ENCODE measurements at regions not wholly inside any gene's neighbourhood (a gene's known extent, or its start where the extent isn't known, plus 50 kb on each side); places are given as distances from the start of the nearest gene placed in this dataset.

DNA sequence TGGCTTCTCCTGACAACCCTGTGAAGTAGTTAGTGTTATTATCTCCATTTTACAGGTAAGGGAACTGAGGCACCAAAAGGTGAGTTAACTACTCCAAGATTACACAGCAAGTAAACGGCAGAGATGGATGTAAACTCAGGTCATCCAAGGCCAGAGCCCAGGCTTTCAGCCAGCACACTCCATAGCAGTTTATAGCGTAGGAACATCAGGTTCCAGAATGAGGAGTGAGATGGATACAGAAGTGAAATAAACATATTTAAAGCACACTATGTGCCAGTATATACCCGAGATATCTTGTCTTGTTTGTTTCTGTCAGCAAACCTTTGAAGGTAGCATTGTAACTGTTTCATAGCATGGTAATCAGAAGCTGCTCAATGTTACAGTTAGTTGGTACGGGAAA is 279.0 kb downstream of the OXSM start:
- no peaks in the 10 kb centered on the region for H3K9me3 ChIP-seq (ENCODE audit: control insufficient read depth, low read length)
- H3K4me3 ChIP-seq (ENCODE audit: low read length): no peak overlapping the region
- no peaks in the 10 kb centered on the region for H3K4me1 ChIP-seq (ENCODE audit: control insufficient read depth, insufficient read depth, low read length)
- no peak for DNase-seq (ENCODE audit: low read depth)
- no peaks in the 10 kb centered on the region for H3K36me3 ChIP-seq (ENCODE audit: control insufficient read depth, insufficient read depth, low read length, severe bottlenecking)
- no peaks in the 10 kb centered on the region for H3K27me3 ChIP-seq (replicated peaks; ENCODE audit: control insufficient read depth, insufficient read depth, low read length)
- no peak overlapping the region for H3K9ac ChIP-seq (ENCODE audit: low read length)

DNA sequence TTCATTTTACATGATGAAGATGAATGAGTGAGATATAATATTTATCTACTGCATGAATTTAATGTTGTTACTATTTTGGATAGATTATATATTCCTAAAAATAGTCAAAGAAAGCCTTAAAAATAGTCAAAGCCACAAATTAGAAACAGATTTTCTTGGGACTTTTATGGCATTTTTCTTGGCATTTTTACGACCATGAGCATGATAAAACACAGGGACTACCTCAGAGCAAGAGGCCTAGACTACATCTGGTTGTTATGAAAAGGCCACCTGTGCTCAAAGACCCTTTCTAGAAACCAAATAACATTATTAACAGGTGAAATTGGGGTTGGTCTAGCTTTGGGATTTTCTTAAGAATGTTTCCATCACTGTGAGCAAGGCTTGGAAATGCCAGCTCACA is 281.0 kb downstream of the OXSM start:
- no peak for DNase-seq (ENCODE audit: low read depth)
- Histone ChIP-seq H3K4me3 (ENCODE audit: low read length) (no peak overlapping the region), H3K27me3 (replicated peaks; ENCODE audit: control insufficient read depth, insufficient read depth, low read length) (no peaks in the 10 kb centered on the region), H3K9ac (ENCODE audit: low read length) (no peak overlapping the region), H3K4me1 (ENCODE audit: control insufficient read depth, insufficient read depth, low read length) (no peaks in the 10 kb centered on the region), H3K9me3 (ENCODE audit: control insufficient read depth, low read length) (no peaks in the 10 kb centered on the region), H3K36me3 (ENCODE audit: control insufficient read depth, insufficient read depth, low read length, severe bottlenecking) (no peaks in the 10 kb centered on the region)

DNA sequence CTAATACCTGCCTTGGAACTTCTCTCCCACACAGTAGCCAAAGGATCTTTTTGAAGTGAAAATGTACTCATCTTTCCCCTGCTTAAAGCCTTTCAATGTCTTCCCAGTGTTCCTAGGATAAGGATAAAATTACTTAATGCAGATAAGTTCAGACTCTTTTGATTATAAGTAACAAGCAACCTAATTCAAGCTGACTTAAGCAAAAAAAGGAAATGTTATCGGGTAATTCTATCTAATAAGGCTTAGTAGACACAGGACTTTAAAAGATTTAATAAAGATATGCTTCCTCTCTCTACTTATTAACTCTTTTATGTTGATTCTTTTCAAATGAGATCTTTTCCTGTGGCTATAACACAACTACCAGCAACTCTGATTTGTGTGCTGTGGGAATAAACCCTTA is 284.2 kb downstream of the OXSM start:
- no peak for DNase-seq (ENCODE audit: low read depth)
- Histone ChIP-seq H3K27me3 (replicated peaks; ENCODE audit: control insufficient read depth, insufficient read depth, low read length) (no peaks in the 10 kb centered on the region), H3K36me3 (ENCODE audit: control insufficient read depth, insufficient read depth, low read length, severe bottlenecking) (no peaks in the 10 kb centered on the region), H3K4me3 (ENCODE audit: low read length) (no peak overlapping the region), H3K9ac (ENCODE audit: low read length) (no peak overlapping the region), H3K4me1 (ENCODE audit: control insufficient read depth, insufficient read depth, low read length) (no peaks in the 10 kb centered on the region), H3K9me3 (ENCODE audit: control insufficient read depth, low read length) (no peaks in the 10 kb centered on the region)

DNA sequence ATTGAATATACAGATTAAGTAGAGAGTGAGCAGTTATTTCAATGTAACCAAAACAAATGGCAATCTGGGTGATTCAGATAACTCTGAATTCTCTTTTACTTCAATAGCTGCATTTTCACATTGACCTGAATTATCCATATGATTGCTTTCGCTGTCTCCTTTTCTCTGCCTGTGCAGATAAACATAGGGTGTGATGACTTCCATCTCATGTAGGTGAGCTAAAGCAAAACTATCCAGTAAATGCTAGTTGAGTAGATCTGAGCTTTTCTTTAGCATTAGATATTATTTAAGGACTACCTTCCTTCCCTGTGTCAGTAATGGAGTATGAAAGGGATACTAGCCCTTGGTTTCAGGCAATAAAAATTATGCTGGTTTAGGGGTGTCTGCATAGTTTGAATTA is 288.6 kb downstream of the OXSM start:
- Histone ChIP-seq H3K36me3 (ENCODE audit: control insufficient read depth, insufficient read depth, low read length, severe bottlenecking) (no peaks in the 10 kb centered on the region), H3K4me1 (ENCODE audit: control insufficient read depth, insufficient read depth, low read length) (no peaks in the 10 kb centered on the region), H3K4me3 (ENCODE audit: low read length) (no peak overlapping the region), H3K9ac (ENCODE audit: low read length) (no peak overlapping the region), H3K9me3 (ENCODE audit: control insufficient read depth, low read length) (no peaks in the 10 kb centered on the region), H3K27me3 (replicated peaks; ENCODE audit: control insufficient read depth, insufficient read depth, low read length) (no peaks in the 10 kb centered on the region)
- no peak for DNase-seq (ENCODE audit: low read depth)

GRCh38 chr3:26081166-26081565 is 291.3 kb downstream of the OXSM start:
- no peaks in the 10 kb centered on the region for H3K4me1 ChIP-seq (ENCODE audit: control insufficient read depth, insufficient read depth, low read length)
- no peak overlapping the region for H3K4me3 ChIP-seq (ENCODE audit: low read length)
- H3K9me3 ChIP-seq (ENCODE audit: control insufficient read depth, low read length): no peaks in the 10 kb centered on the region
- no peaks in the 10 kb centered on the region for H3K27me3 ChIP-seq (replicated peaks; ENCODE audit: control insufficient read depth, insufficient read depth, low read length)
- no peak for DNase-seq (ENCODE audit: low read depth)
- no peaks in the 10 kb centered on the region for H3K36me3 ChIP-seq (ENCODE audit: control insufficient read depth, insufficient read depth, low read length, severe bottlenecking)
- H3K9ac ChIP-seq (ENCODE audit: low read length): no peak overlapping the region

DNA sequence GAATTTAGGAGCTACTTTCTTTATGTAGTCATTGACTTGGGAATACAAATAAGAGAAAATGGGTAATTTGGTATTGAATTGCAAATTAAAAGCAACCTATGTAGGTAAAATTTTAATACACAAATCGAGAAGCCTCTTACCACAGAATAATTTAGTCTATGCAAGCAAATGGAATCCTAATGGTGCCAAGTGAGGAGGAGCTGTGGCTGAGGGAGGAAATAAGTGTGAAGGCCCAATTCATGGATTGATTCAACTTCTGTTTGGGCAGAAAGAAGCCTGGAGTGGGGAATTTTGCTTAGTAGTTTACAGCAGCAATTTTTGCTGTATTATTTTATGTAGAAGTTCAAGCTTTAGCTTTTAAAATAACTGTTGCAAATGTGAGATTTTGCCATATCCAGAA is 291.9 kb downstream of the OXSM start:
- Histone ChIP-seq H3K4me3 (ENCODE audit: low read length) (no peak overlapping the region), H3K4me1 (ENCODE audit: control insufficient read depth, insufficient read depth, low read length) (no peaks in the 10 kb centered on the region), H3K27me3 (replicated peaks; ENCODE audit: control insufficient read depth, insufficient read depth, low read length) (no peaks in the 10 kb centered on the region), H3K9me3 (ENCODE audit: control insufficient read depth, low read length) (no peaks in the 10 kb centered on the region), H3K9ac (ENCODE audit: low read length) (no peak overlapping the region), H3K36me3 (ENCODE audit: control insufficient read depth, insufficient read depth, low read length, severe bottlenecking) (no peaks in the 10 kb centered on the region)
- DNase-seq (ENCODE audit: low read depth): no peak

DNA sequence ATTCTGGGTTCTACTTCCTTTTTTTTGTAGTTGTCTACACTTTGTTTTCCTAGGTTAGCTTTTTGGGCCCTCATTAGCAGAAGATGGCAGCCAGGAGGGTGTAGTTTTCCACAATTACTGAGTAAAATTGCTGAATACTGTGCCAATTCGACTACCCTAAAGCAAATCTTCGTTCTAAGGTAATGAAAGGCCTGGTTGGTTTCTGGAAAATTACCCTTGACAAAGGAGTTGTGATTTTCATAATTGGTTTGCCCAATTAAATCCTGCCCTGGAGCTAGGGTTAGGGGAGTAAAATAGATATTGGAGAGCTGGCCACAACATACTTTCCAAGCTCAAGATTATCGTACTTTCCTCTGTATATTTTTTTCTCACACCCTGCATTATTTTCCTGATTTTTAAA is 293.0 kb downstream of the OXSM start:
- Histone ChIP-seq H3K9ac (ENCODE audit: low read length) (no peak overlapping the region), H3K9me3 (ENCODE audit: control insufficient read depth, low read length) (peaks cover 6% of the 10 kb centered on the region), H3K27me3 (replicated peaks; ENCODE audit: control insufficient read depth, insufficient read depth, low read length) (no peaks in the 10 kb centered on the region), H3K36me3 (ENCODE audit: control insufficient read depth, insufficient read depth, low read length, severe bottlenecking) (no peaks in the 10 kb centered on the region), H3K4me1 (ENCODE audit: control insufficient read depth, insufficient read depth, low read length) (no peaks in the 10 kb centered on the region), H3K4me3 (ENCODE audit: low read length) (no peak overlapping the region)
- DNase-seq (ENCODE audit: low read depth): no peak

GRCh38 chr3:26084629-26085028 is 294.7 kb downstream of the OXSM start:
- Histone ChIP-seq H3K9me3 (ENCODE audit: control insufficient read depth, low read length) (peaks cover 12% of the 10 kb centered on the region), H3K27me3 (replicated peaks; ENCODE audit: control insufficient read depth, insufficient read depth, low read length) (no peaks in the 10 kb centered on the region), H3K4me3 (ENCODE audit: low read length) (no peak overlapping the region), H3K9ac (ENCODE audit: low read length) (no peak overlapping the region), H3K36me3 (ENCODE audit: control insufficient read depth, insufficient read depth, low read length, severe bottlenecking) (no peaks in the 10 kb centered on the region), H3K4me1 (ENCODE audit: control insufficient read depth, insufficient read depth, low read length) (no peaks in the 10 kb centered on the region)
- no peak for DNase-seq (ENCODE audit: low read depth)

DNA sequence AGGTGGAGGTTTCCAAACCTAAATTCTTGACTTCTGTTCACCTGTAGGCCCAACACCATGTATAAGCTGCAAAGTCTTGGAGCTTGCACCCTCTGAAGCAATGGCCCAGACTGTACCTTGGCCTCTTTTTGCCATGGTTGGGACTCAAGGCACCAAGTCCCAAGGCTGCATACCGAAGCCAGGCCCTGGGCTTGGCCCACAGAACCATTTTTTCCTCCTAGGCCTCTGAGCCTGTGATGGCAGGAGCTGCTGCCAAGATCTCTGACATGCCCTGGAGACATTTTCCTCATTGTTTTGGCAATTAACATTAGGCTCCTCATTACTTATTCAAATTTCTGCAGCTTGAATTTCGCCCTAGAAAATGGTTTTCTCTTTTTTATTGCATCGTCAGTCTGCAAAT is 297.9 kb downstream of the OXSM start:
- H3K4me3 ChIP-seq (ENCODE audit: low read length): no peak overlapping the region
- no peak for DNase-seq (ENCODE audit: low read depth)
- H3K9me3 ChIP-seq (ENCODE audit: control insufficient read depth, low read length): peaks cover 16% of the 10 kb centered on the region
- no peaks in the 10 kb centered on the region for H3K27me3 ChIP-seq (replicated peaks; ENCODE audit: control insufficient read depth, insufficient read depth, low read length)
- no peaks in the 10 kb centered on the region for H3K36me3 ChIP-seq (ENCODE audit: control insufficient read depth, insufficient read depth, low read length, severe bottlenecking)
- no peak overlapping the region for H3K9ac ChIP-seq (ENCODE audit: low read length)
- H3K4me1 ChIP-seq (ENCODE audit: control insufficient read depth, insufficient read depth, low read length): no peaks in the 10 kb centered on the region

DNA sequence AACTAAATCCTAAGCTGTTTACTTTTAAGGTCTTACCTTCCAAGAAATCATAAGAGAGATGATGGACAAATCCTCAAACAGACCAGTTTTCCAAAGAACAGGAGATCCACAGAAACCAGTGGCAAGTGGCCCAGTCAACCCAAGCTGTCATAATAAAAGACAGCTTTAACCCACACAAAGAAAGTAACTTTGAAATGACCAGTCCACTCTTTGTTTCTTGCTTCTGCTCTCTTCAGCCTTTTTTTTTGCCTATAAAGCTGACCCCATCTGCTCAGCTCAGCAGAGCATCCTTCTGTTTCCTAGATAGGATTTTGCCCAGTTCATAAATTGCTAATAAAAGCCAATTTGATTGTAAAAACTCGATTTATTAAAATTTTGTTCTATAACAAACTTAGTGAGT is 299.4 kb downstream of the OXSM start:
- no peaks in the 10 kb centered on the region for H3K4me1 ChIP-seq (ENCODE audit: control insufficient read depth, insufficient read depth, low read length)
- H3K9me3 ChIP-seq (ENCODE audit: control insufficient read depth, low read length): peaks cover 16% of the 10 kb centered on the region
- no peaks in the 10 kb centered on the region for H3K36me3 ChIP-seq (ENCODE audit: control insufficient read depth, insufficient read depth, low read length, severe bottlenecking)
- H3K27me3 ChIP-seq (replicated peaks; ENCODE audit: control insufficient read depth, insufficient read depth, low read length): no peaks in the 10 kb centered on the region
- DNase-seq (ENCODE audit: low read depth): no peak
- H3K4me3 ChIP-seq (ENCODE audit: low read length): no peak overlapping the region
- no peak overlapping the region for H3K9ac ChIP-seq (ENCODE audit: low read length)

DNA sequence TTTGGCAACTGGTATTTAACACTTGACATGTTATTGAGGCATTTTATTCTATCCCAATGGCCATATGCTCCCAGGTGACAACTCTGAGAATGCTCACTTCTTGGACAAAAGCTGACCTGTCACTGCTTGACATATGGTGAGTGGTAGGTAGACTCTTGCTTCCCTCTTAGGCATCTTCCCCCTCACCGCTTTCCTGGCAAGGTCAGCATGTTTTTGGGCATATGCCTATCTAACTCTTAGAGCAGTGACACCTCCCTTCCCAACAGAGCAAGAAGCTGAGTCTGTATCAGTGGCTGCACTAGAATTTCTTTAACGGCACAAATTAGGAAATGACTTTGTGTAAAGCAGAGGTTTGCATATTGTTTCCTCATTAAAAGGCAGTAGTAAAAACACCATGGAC is 300.7 kb downstream of the OXSM start:
- H3K9me3 ChIP-seq (ENCODE audit: control insufficient read depth, low read length): peaks cover 16% of the 10 kb centered on the region
- H3K4me1 ChIP-seq (ENCODE audit: control insufficient read depth, insufficient read depth, low read length): no peaks in the 10 kb centered on the region
- no peaks in the 10 kb centered on the region for H3K36me3 ChIP-seq (ENCODE audit: control insufficient read depth, insufficient read depth, low read length, severe bottlenecking)
- H3K9ac ChIP-seq (ENCODE audit: low read length): no peak overlapping the region
- no peaks in the 10 kb centered on the region for H3K27me3 ChIP-seq (replicated peaks; ENCODE audit: control insufficient read depth, insufficient read depth, low read length)
- H3K4me3 ChIP-seq (ENCODE audit: low read length): no peak overlapping the region
- DNase-seq (ENCODE audit: low read depth): no peak

GRCh38 chr3:26091096-26091495 is 301.2 kb downstream of the OXSM start:
- H3K36me3 ChIP-seq (ENCODE audit: control insufficient read depth, insufficient read depth, low read length, severe bottlenecking): no peaks in the 10 kb centered on the region
- H3K9ac ChIP-seq (ENCODE audit: low read length): no peak overlapping the region
- H3K4me1 ChIP-seq (ENCODE audit: control insufficient read depth, insufficient read depth, low read length): no peaks in the 10 kb centered on the region
- no peak for DNase-seq (ENCODE audit: low read depth)
- H3K27me3 ChIP-seq (replicated peaks; ENCODE audit: control insufficient read depth, insufficient read depth, low read length): no peaks in the 10 kb centered on the region
- peaks cover 16% of the 10 kb centered on the region for H3K9me3 ChIP-seq (ENCODE audit: control insufficient read depth, low read length)
- H3K4me3 ChIP-seq (ENCODE audit: low read length): no peak overlapping the region

Measured in adipocyte (in vitro differentiated cells).